ENCODE measurements at regions not wholly inside any gene's neighbourhood (a gene's known extent, or its start where the extent isn't known, plus 50 kb on each side); places are given as distances from the start of the nearest gene placed in this dataset.

DNA sequence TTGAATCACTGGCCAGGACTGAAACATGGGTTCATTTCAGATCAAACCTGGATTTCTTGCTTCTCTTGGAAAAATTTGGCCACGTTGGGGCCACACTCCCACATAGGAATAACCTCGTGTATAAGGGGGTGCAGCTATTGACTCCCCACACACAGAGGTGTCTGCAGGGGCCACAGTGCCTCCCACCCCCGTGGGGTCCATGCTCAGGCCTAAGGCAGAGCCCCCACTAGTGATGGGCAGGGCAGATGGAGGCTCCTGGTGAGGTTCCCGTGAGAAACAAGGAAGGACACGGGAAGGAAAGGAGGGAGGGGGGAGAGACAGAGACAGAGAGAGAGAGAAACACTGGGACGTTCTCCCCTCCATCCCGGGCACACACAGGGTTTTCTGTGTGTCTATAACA is 230.5 kb downstream of the ERMARD start:
- no peak for TF ChIP-seq POLR2AphosphoS5 (IDR thresholded peaks at IDR 0.05; ENCODE audit: low read depth, low read length)
- no peak for TF ChIP-seq TAF1 (IDR thresholded peaks at IDR 0.05; ENCODE audit: borderline replicate concordance, insufficient read depth, low read length)
- no peak for TF ChIP-seq SIN3A (IDR thresholded peaks at IDR 0.05; ENCODE audit: borderline replicate concordance, insufficient read depth, low read length)
- TF ChIP-seq FOXP2 (optimal IDR thresholded peaks at IDR 0.05; ENCODE audit: borderline replicate concordance, extremely low read depth, extremely low read length, insufficient read depth) = no peak
- TF ChIP-seq, protein P1, sequence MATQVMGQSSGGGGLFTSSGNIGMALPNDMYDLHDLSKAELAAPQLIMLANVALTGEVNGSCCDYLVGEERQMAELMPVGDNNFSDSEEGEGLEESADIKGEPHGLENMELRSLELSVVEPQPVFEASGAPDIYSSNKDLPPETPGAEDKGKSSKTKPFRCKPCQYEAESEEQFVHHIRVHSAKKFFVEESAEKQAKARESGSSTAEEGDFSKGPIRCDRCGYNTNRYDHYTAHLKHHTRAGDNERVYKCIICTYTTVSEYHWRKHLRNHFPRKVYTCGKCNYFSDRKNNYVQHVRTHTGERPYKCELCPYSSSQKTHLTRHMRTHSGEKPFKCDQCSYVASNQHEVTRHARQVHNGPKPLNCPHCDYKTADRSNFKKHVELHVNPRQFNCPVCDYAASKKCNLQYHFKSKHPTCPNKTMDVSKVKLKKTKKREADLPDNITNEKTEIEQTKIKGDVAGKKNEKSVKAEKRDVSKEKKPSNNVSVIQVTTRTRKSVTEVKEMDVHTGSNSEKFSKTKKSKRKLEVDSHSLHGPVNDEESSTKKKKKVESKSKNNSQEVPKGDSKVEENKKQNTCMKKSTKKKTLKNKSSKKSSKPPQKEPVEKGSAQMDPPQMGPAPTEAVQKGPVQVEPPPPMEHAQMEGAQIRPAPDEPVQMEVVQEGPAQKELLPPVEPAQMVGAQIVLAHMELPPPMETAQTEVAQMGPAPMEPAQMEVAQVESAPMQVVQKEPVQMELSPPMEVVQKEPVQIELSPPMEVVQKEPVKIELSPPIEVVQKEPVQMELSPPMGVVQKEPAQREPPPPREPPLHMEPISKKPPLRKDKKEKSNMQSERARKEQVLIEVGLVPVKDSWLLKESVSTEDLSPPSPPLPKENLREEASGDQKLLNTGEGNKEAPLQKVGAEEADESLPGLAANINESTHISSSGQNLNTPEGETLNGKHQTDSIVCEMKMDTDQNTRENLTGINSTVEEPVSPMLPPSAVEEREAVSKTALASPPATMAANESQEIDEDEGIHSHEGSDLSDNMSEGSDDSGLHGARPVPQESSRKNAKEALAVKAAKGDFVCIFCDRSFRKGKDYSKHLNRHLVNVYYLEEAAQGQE (IDR thresholded peaks at IDR 0.05; ENCODE audit: insufficient read depth in 1 of 2, low read depth in 2 of 2, low read length in 2 of 2) = no peak

GRCh38 chr6:169981568-169981967 is 230.1 kb downstream of the ERMARD start:
- TF ChIP-seq TAF1 (IDR thresholded peaks at IDR 0.05; ENCODE audit: borderline replicate concordance, insufficient read depth, low read length) = no peak
- TF ChIP-seq POLR2AphosphoS5 (IDR thresholded peaks at IDR 0.05; ENCODE audit: low read depth, low read length) = no peak
- TF ChIP-seq, protein P1 (IDR thresholded peaks at IDR 0.05; ENCODE audit: insufficient read depth in 1 of 2, low read depth in 2 of 2, low read length in 2 of 2) = no peak
- TF ChIP-seq FOXP2 (optimal IDR thresholded peaks at IDR 0.05; ENCODE audit: borderline replicate concordance, extremely low read depth, extremely low read length, insufficient read depth) = no peak
- TF ChIP-seq SIN3A (IDR thresholded peaks at IDR 0.05; ENCODE audit: borderline replicate concordance, insufficient read depth, low read length) = no peak

DNA sequence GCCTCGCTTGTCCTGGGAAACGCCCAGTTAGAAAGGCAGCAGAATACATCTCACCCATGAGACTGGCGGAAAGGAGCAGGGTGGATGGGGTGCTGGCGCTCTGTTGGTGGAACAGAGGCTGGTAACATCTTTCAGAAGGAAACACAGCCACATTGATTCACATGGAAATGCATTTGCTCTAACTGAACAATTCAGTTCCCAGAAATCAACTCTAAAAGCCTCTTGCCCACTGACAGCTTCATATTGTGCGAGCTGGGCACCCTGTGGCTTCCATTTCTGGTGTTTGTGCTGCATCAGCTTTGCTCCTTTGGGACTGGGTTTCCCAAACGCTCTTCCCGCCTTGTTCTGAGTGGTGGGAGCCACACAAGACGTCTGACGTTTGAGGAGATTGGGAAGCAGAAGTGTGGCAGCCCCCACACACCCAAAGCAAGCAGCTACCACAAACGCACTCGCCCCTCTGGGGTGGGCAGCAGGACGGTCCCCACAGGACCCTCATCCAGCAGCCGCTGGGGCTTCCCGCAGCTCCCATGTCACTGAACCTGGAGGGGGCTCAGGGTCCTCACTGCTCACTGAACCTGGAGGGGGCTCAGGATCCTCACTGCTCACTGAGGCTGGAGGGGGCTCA is 229.5 kb downstream of the ERMARD start:
- TF ChIP-seq TAF1 (IDR thresholded peaks at IDR 0.05; ENCODE audit: borderline replicate concordance, insufficient read depth, low read length) = no peak
- no peak for TF ChIP-seq SIN3A (IDR thresholded peaks at IDR 0.05; ENCODE audit: borderline replicate concordance, insufficient read depth, low read length)
- TF ChIP-seq, protein P1 (IDR thresholded peaks at IDR 0.05; ENCODE audit: insufficient read depth in 1 of 2, low read depth in 2 of 2, low read length in 2 of 2) = no peak
- TF ChIP-seq FOXP2 (optimal IDR thresholded peaks at IDR 0.05; ENCODE audit: borderline replicate concordance, extremely low read depth, extremely low read length, insufficient read depth) = no peak
- TF ChIP-seq POLR2AphosphoS5 (IDR thresholded peaks at IDR 0.05; ENCODE audit: low read depth, low read length) = no peak

- TF ChIP-seq, protein P1 (IDR thresholded peaks at IDR 0.05; ENCODE audit: insufficient read depth in 1 of 2, low read depth in 2 of 2, low read length in 2 of 2) = no peak
- TF ChIP-seq POLR2AphosphoS5 (IDR thresholded peaks at IDR 0.05; ENCODE audit: low read depth, low read length) (no peak), FOXP2 (optimal IDR thresholded peaks at IDR 0.05; ENCODE audit: borderline replicate concordance, extremely low read depth, extremely low read length, insufficient read depth) (no peak), TAF1 (IDR thresholded peaks at IDR 0.05; ENCODE audit: borderline replicate concordance, insufficient read depth, low read length) (no peak), SIN3A (IDR thresholded peaks at IDR 0.05; ENCODE audit: borderline replicate concordance, insufficient read depth, low read length) (no peak)
These were observed 228.5 kb downstream of the ERMARD start for GRCh38 chr6:169979873-169980432.
